OCI-LY1 (cell line): ENCODE measurements at regions not wholly inside any gene's neighbourhood (a gene's known extent, or its start where the extent isn't known, plus 50 kb on each side); places are given as distances from the start of the nearest gene placed in this dataset.
"Not testable (repeated sequence)": the region's sequence is repeated elsewhere in the genome, so short reads cannot be mapped to it uniquely, and the experiment has no call there.

Source experiments
- CTCF ChIP-seq: fragments of 200-600 bp; sonication (generic), shearing (Covaris generic); IDR thresholded peaks from 2 replicates; pipeline ENCODE4 v1.5.1; 2017; ENCODE audit warnings: mild to moderate bottlenecking, antibody characterized with exemption, low read length, moderate library complexity, mixed read lengths
- EZH2 ChIP-seq: fragments of 200-600 bp; sonication (generic), shearing (Covaris generic); IDR thresholded peaks from 2 replicates; pipeline ENCODE4 v1.8.0; 2017; ENCODE audit warnings: borderline replicate concordance, mixed run types, mild to moderate bottlenecking, antibody characterized with exemption, low read length, moderate library complexity, mixed read lengths

GRCh38 chr2:182552232-182552631 lies 125.4 kb upstream of the PDE1A start:
- TF ChIP-seq CTCF, EZH2: not testable (repeated sequence)
